Chondrocyte (in vitro differentiated cells): ENCODE measurements at regions not wholly inside any gene's neighbourhood (a gene's known extent, or its start where the extent isn't known, plus 50 kb on each side); places are given as distances from the start of the nearest gene placed in this dataset.
"Not testable (repeated sequence)": the region's sequence is repeated elsewhere in the genome, so short reads cannot be mapped to it uniquely, and the experiment has no call there.

Experiments
- DNase-seq: peaks from one replicate; pipeline ENCODE4 v3.0.0; 2021; ENCODE audit warnings: mixed read lengths, low spot score
- H3K27ac Mint-ChIP-seq: one replicate; pipeline ENCODE4 v1.8.0; 2021; ENCODE audit warnings: mild to moderate bottlenecking, moderate library complexity, mixed read lengths; ENCODE audit not compliant: unreplicated experiment
- H3K27me3 Mint-ChIP-seq: 2 replicates; pipeline ENCODE4 v1.8.0; 2021; ENCODE audit warnings: low read depth, mixed read lengths
- H3K36me3 Mint-ChIP-seq: 2 replicates; pipeline ENCODE4 v1.8.0; 2021; ENCODE audit warnings: low read depth, mixed read lengths
- H3K4me1 Mint-ChIP-seq: 2 replicates; pipeline ENCODE4 v1.8.0; 2021; ENCODE audit warnings: low read depth, mild to moderate bottlenecking, mixed read lengths
- H3K4me3 Mint-ChIP-seq: one replicate; pipeline ENCODE4 v1.8.0; 2021; ENCODE audit warnings: mild to moderate bottlenecking, moderate library complexity, mixed read lengths; ENCODE audit not compliant: unreplicated experiment
- H3K9me3 Mint-ChIP-seq: 2 replicates; pipeline ENCODE4 v1.8.0; 2021; ENCODE audit warnings: low read depth, mixed read lengths
- CTCF ChIP-seq: fragments of 200-600 bp; sonication (generic); IDR thresholded peaks from 2 replicates; pipeline ENCODE4 v1.5.0; 2021; ENCODE audit warnings: antibody characterized with exemption, mild to moderate bottlenecking, moderate library complexity

GRCh38 chr12:24664161-24664880 is 284.6 kb downstream of the BCAT1 start:
- H3K4me1 Mint-ChIP-seq: peaks cover 3% of the 10 kb centered on the region
- H3K36me3 Mint-ChIP-seq: no peaks in the 10 kb centered on the region
- no peak for DNase-seq
- H3K27me3 Mint-ChIP-seq: no peaks in the 10 kb centered on the region
- no peak overlapping the region for H3K4me3 Mint-ChIP-seq
- H3K27ac Mint-ChIP-seq: no peak overlapping the region
- H3K9me3 Mint-ChIP-seq: peaks cover 6% of the 10 kb centered on the region
- TF ChIP-seq CTCF: no peak

GRCh38 chr12:24661657-24662096 is 287.2 kb downstream of the BCAT1 start:
- peaks cover 3% of the 10 kb centered on the region for H3K4me1 Mint-ChIP-seq
- H3K4me3 Mint-ChIP-seq: no peak overlapping the region
- peaks cover 7% of the 10 kb centered on the region for H3K9me3 Mint-ChIP-seq
- no peaks in the 10 kb centered on the region for H3K36me3 Mint-ChIP-seq
- peak overlapping the region; percentile 57 for H3K27ac Mint-ChIP-seq
- DNase-seq: peak; percentile 32
- TF ChIP-seq CTCF: no peak
- no peaks in the 10 kb centered on the region for H3K27me3 Mint-ChIP-seq

- Mint-ChIP-seq H3K4me3 (no peak overlapping the region), H3K9me3 (peaks cover 12% of the 10 kb centered on the region), H3K36me3 (no peaks in the 10 kb centered on the region), H3K27me3 (no peaks in the 10 kb centered on the region), H3K4me1 (peaks cover 3% of the 10 kb centered on the region), H3K27ac (no peak overlapping the region)
- no peak for DNase-seq
- TF ChIP-seq CTCF: no peak
Measured at GRCh38 chr12:24659016-24659415, 289.9 kb downstream of the BCAT1 start.

GRCh38 chr12:24654344-24654743 is 294.6 kb downstream of the BCAT1 start:
- not testable (repeated sequence) for H3K4me3 Mint-ChIP-seq, H3K36me3 Mint-ChIP-seq, H3K27me3 Mint-ChIP-seq, H3K4me1 Mint-ChIP-seq, H3K27ac Mint-ChIP-seq
- peak; percentile 57 for DNase-seq
- H3K9me3 Mint-ChIP-seq: peaks cover 18% of the 10 kb centered on the region

- TF ChIP-seq CTCF: no peak
- Mint-ChIP-seq H3K9me3 (peaks cover 12% of the 10 kb centered on the region), H3K36me3 (peaks cover 6% of the 10 kb centered on the region), H3K27ac (no peak overlapping the region), H3K4me1 (no peaks in the 10 kb centered on the region), H3K4me3 (no peak overlapping the region), H3K27me3 (no peaks in the 10 kb centered on the region)
- DNase-seq: no peak
Measured at GRCh38 chr12:24649634-24650033, 299.3 kb downstream of the BCAT1 start.

GRCh38 chr12:24649209-24649608 is 299.7 kb downstream of the BCAT1 start:
- TF ChIP-seq CTCF: no peak
- H3K9me3 Mint-ChIP-seq: peaks cover 12% of the 10 kb centered on the region
- peaks cover 6% of the 10 kb centered on the region for H3K36me3 Mint-ChIP-seq
- no peak overlapping the region for H3K4me3 Mint-ChIP-seq
- no peak for DNase-seq
- H3K27me3 Mint-ChIP-seq: no peaks in the 10 kb centered on the region
- no peaks in the 10 kb centered on the region for H3K4me1 Mint-ChIP-seq
- H3K27ac Mint-ChIP-seq: no peak overlapping the region
